Esophagus squamous epithelium (tissue), 5 donors: ENCODE measurements at regions not wholly inside any gene's neighbourhood (a gene's known extent, or its start where the extent isn't known, plus 50 kb on each side); places are given as distances from the start of the nearest gene placed in this dataset.

Source experiments
- DNase-seq: peaks from one replicate; lab custom pipeline; 2025; lab: John Stamatoyannopoulos, UW
- H3K27ac ChIP-seq, 4 donors: fragments of 200-600 bp; sonication (generic); one replicate each; pipeline ENCODE4 v1.5.1; 2016 to 2019; ENCODE audit warnings: mild to moderate bottlenecking in 1 of 4
- H3K27me3 ChIP-seq, 4 donors: fragments of 200-600 bp; sonication (generic); 1 replicate in 3 of 4; 2 replicates in 1 of 4; pipeline versions ENCODE4 v1.5.1 to v1.6.0; 2017 to 2021; ENCODE audit warnings: antibody characterized with exemption in 1 of 4
- H3K36me3 ChIP-seq, 3 donors: fragments of 200-600 bp; sonication (generic); one replicate each; pipeline ENCODE4 v1.5.1; 2016 to 2019
- H3K4me1 ChIP-seq, 3 donors: fragments of 200-600 bp; sonication (generic); one replicate each; pipeline ENCODE4 v1.5.1; 2017 to 2019
- H3K4me3 ChIP-seq, 4 donors: fragments of 200-600 bp; sonication (generic); 1 replicate in 3 of 4; 2 replicates in 1 of 4; pipeline ENCODE4 v1.5.1; 2016 to 2019; ENCODE audit warnings: mild to moderate bottlenecking in 2 of 4, moderate library complexity in 1 of 4
- H3K9me3 ChIP-seq, 3 donors: fragments of 200-600 bp; sonication (generic); one replicate each; pipeline ENCODE4 v1.5.1; 2016 to 2019
- POLR2A ChIP-seq, 4 donors: fragments of 450-650 bp; IDR thresholded peaks; one replicate each; pipeline ENCODE4 v1.6.1; 2017; ENCODE audit warnings: antibody characterized with exemption in 4 of 4, mild to moderate bottlenecking in 4 of 4, moderate library complexity in 3 of 4
- WGBS, 2 donors: methylation state at CpG; one replicate each; pipeline ENCODE4 v1.1.5; 2018; 5-methylcytosine and 5-hydroxymethylcytosine counted together
- intact Hi-C: fragments of 100-400 bp; cut with DNase I; formaldehyde crosslinking; loops from one replicate; pipeline ENCODE4 v1.15.0; 2022
- TF ChIP-seq, protein P1 (sequence below), 6 experiments: fragments of 450-650 bp in 4 of 6; fragments of 200-600 bp in 2 of 6; sonication (generic) in 2 of 6; IDR thresholded peaks; one replicate each; pipeline ENCODE4 v1.5.1; 2016 to 2019; ENCODE audit warnings: antibody characterized with exemption in 6 of 6, mild to moderate bottlenecking in 4 of 6, moderate library complexity in 4 of 6
- donor health status: DM: yes; HTN: yes; CAD: no.

GRCh38 chr18:61239051-61239450, 94.2 kb upstream of the CDH20 start:
- no peak for DNase-seq
- no peaks in the 10 kb centered on the region for H3K9me3 ChIP-seq
- H3K27me3 ChIP-seq, result no peaks in the 10 kb centered on the region
- H3K4me3 ChIP-seq, result no peak overlapping the region
- no peak for TF ChIP-seq POLR2A (IDR thresholded peaks at IDR 0.05)
- TF ChIP-seq, protein P1, sequence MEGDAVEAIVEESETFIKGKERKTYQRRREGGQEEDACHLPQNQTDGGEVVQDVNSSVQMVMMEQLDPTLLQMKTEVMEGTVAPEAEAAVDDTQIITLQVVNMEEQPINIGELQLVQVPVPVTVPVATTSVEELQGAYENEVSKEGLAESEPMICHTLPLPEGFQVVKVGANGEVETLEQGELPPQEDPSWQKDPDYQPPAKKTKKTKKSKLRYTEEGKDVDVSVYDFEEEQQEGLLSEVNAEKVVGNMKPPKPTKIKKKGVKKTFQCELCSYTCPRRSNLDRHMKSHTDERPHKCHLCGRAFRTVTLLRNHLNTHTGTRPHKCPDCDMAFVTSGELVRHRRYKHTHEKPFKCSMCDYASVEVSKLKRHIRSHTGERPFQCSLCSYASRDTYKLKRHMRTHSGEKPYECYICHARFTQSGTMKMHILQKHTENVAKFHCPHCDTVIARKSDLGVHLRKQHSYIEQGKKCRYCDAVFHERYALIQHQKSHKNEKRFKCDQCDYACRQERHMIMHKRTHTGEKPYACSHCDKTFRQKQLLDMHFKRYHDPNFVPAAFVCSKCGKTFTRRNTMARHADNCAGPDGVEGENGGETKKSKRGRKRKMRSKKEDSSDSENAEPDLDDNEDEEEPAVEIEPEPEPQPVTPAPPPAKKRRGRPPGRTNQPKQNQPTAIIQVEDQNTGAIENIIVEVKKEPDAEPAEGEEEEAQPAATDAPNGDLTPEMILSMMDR (IDR thresholded peaks at IDR 0.05), result no peak
- H3K27ac ChIP-seq, result no peak overlapping the region
- intact Hi-C loops, result no loop called here
- 54 to 67% methylated on average over 5 of the region's 5 CpGs for WGBS, 2 donors
- no peaks in the 10 kb centered on the region for H3K4me1 ChIP-seq
- H3K36me3 ChIP-seq, result no peaks in the 10 kb centered on the region

DNA sequence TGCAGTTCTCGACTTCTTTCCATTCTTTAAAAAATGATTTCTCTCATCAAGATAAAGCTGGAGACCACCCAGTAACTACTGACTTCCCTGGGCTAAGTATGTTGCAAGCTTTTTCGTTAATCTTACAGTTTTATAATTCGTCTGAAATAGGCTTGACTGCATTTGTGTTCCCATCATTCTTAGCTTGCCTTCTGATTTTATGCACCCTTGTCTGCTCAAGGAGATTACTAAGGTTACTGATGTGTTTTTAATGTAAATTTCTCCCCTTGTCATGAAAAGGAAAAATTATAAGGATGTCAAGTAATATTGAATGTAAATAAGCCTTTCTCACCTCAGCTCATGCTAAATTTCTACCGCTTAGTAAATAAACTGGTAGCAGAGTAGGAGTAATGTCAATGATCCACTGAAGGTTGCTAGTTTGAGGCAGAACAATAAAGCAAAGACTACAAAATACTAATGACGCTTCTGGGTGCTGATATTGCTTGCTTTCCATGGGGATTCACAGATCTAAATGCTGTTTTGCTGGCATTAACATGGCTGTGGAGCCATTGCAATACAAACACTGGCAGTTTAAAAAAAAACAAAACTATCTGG, 91.9 kb upstream of the CDH20 start:
- no peaks in the 10 kb centered on the region for H3K36me3 ChIP-seq
- H3K4me3 ChIP-seq, result no peak overlapping the region
- TF ChIP-seq, protein P1 (IDR thresholded peaks at IDR 0.05), result no peak
- TF ChIP-seq POLR2A (IDR thresholded peaks at IDR 0.05), result no peak
- DNase-seq, result no peak
- H3K4me1 ChIP-seq, result no peaks in the 10 kb centered on the region
- no peak overlapping the region for H3K27ac ChIP-seq
- no peaks in the 10 kb centered on the region for H3K27me3 ChIP-seq
- 72 to 75% methylated on average over 5 of the region's 5 CpGs for WGBS, 2 donors
- intact Hi-C loops, result no loop called here
- no peaks in the 10 kb centered on the region for H3K9me3 ChIP-seq

DNA sequence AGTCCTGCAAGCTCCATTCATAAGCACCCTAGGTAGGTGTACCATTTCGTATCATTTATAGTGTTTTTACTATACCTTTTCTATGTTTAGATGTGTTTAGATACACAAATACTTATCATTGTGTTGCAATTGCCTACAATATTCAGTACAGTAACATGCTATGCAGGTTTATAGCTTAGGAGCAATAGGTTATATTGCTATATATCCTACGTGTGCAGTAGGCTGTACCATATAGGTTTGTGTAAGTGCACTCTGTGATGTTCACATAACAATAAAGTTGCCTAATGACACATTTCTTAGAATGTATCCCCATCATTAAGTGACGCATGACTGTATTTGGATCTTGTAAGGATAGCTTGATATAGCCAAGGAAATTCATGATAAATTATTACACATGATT, 88.6 kb upstream of the CDH20 start:
- no peak for TF ChIP-seq POLR2A (IDR thresholded peaks at IDR 0.05)
- TF ChIP-seq, protein P1 (IDR thresholded peaks at IDR 0.05), result no peak
- no peak overlapping the region for H3K4me3 ChIP-seq
- WGBS, 2 donors, result 83 to 86% methylated on average over 3 of the region's 3 CpGs
- DNase-seq, result no peak
- no peaks in the 10 kb centered on the region for H3K27me3 ChIP-seq
- intact Hi-C loops, result no loop called here
- H3K4me1 ChIP-seq, result no peaks in the 10 kb centered on the region
- H3K27ac ChIP-seq, result no peak overlapping the region
- no peaks in the 10 kb centered on the region for H3K9me3 ChIP-seq
- H3K36me3 ChIP-seq, result no peaks in the 10 kb centered on the region

- WGBS, 2 donors, result 83 to 84% methylated on average over 3 of the region's 3 CpGs
- no peaks in the 10 kb centered on the region for H3K9me3 ChIP-seq
- intact Hi-C loops, result no loop called here
Observed at GRCh38 chr18:61245276-61245675, 88.0 kb upstream of the CDH20 start.

GRCh38 chr18:61248589-61248988, 84.6 kb upstream of the CDH20 start:
- H3K27me3 ChIP-seq, result no peaks in the 10 kb centered on the region
- WGBS, 2 donors, result 56 to 63% methylated on average over 3 of the region's 3 CpGs
- no peaks in the 10 kb centered on the region for H3K9me3 ChIP-seq
- H3K27ac ChIP-seq, result no peak overlapping the region
- intact Hi-C loops, result no loop called here
- no peak for DNase-seq
- H3K4me3 ChIP-seq, result no peak overlapping the region
- no peaks in the 10 kb centered on the region for H3K4me1 ChIP-seq
- no peaks in the 10 kb centered on the region for H3K36me3 ChIP-seq
- TF ChIP-seq POLR2A (IDR thresholded peaks at IDR 0.05), result no peak
- TF ChIP-seq, protein P1 (IDR thresholded peaks at IDR 0.05), result no peak

More at GRCh38 chr18:61245276-61245675, 88.0 kb upstream of the CDH20 start:
- Histone ChIP-seq H3K4me1 (no peaks in the 10 kb centered on the region), H3K27ac (no peak overlapping the region), H3K36me3 (no peaks in the 10 kb centered on the region), H3K27me3 (no peaks in the 10 kb centered on the region), H3K4me3 (no peak overlapping the region)
- DNase-seq, result no peak
- no peak for TF ChIP-seq POLR2A (IDR thresholded peaks at IDR 0.05)
- TF ChIP-seq, protein P1 (IDR thresholded peaks at IDR 0.05), result no peak
